HL-60 (cell line): ENCODE measurements at regions not wholly inside any gene's neighbourhood (a gene's known extent, or its start where the extent isn't known, plus 50 kb on each side); places are given as distances from the start of the nearest gene placed in this dataset.

ENCODE experiments used
- DNase-seq, 2 experiments: peaks; one replicate each; pipeline ENCODE4 v3.0.0-alpha.2; 2010 to 2020; ENCODE audit warnings: low read depth in 1 of 2, low spot score in 1 of 2
- H3K27ac ChIP-seq: fragments of 250-450 bp; sonication (Bioruptor Pico); replicated peaks from 2 replicates; pipeline ENCODE4 v1.5.1; 2020; ENCODE audit warnings: mild to moderate bottlenecking, moderate library complexity
- H3K27me3 ChIP-seq: fragments of 250-450 bp; sonication (Bioruptor Pico); 2 replicates; pipeline ENCODE4 v1.5.1; 2021; ENCODE audit warnings: mild to moderate bottlenecking, moderate library complexity; ENCODE audit not compliant: insufficient read depth, poor library complexity, severe bottlenecking
- H3K4me3 ChIP-seq: replicated peaks from 2 replicates; pipeline ENCODE4 v1.5.1; 2011; ENCODE audit warnings: mild to moderate bottlenecking, control low read depth, low read length; ENCODE audit not compliant: insufficient read depth
- GABPA ChIP-seq: IDR thresholded peaks from 2 replicates; pipeline ENCODE4 v1.6.1; 2012; ENCODE audit warnings: low read depth
- POLR2AphosphoS5 ChIP-seq: IDR thresholded peaks from 2 replicates; pipeline ENCODE4 v1.6.1; 2012; ENCODE audit warnings: low read depth
- SPI1 ChIP-seq: IDR thresholded peaks from 2 replicates; pipeline ENCODE4 v1.6.1; 2012; ENCODE audit warnings: low read depth, mild to moderate bottlenecking, borderline replicate concordance
- TF ChIP-seq, protein P1 (sequence below): IDR thresholded peaks from 2 replicates; pipeline ENCODE4 v1.6.1; 2012; ENCODE audit warnings: low read depth; ENCODE audit not compliant: insufficient replicate concordance
- TF ChIP-seq, protein P2 (sequence below): IDR thresholded peaks from one replicate; pipeline ENCODE4 v1.5.1; 2011; ENCODE audit warnings: low read length, control low read depth, inconsistent platforms; ENCODE audit not compliant: insufficient read depth

DNA sequence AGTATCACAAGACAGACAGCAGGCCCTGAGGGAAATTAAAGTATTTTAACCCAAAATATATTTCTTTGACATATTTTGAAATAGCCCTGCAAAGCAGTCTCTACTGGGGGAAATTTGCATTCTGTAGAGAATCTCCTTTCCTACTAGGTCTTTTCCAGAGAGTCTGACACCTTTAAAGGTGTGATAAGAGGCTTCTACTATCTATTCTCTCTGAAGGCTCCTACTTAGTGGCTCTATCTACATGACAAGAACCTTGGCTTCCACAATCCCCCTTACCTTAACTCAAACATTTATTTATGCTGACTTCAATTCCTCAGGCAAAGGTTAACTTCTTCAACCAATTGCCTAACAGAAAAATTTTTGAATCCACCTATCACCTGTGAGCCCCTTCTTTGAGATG, 174.6 kb upstream of the GALNT5 start:
- H3K27me3 ChIP-seq = no peaks in the 10 kb centered on the region
- no peak overlapping the region for H3K4me3 ChIP-seq
- TF ChIP-seq, protein P1, sequence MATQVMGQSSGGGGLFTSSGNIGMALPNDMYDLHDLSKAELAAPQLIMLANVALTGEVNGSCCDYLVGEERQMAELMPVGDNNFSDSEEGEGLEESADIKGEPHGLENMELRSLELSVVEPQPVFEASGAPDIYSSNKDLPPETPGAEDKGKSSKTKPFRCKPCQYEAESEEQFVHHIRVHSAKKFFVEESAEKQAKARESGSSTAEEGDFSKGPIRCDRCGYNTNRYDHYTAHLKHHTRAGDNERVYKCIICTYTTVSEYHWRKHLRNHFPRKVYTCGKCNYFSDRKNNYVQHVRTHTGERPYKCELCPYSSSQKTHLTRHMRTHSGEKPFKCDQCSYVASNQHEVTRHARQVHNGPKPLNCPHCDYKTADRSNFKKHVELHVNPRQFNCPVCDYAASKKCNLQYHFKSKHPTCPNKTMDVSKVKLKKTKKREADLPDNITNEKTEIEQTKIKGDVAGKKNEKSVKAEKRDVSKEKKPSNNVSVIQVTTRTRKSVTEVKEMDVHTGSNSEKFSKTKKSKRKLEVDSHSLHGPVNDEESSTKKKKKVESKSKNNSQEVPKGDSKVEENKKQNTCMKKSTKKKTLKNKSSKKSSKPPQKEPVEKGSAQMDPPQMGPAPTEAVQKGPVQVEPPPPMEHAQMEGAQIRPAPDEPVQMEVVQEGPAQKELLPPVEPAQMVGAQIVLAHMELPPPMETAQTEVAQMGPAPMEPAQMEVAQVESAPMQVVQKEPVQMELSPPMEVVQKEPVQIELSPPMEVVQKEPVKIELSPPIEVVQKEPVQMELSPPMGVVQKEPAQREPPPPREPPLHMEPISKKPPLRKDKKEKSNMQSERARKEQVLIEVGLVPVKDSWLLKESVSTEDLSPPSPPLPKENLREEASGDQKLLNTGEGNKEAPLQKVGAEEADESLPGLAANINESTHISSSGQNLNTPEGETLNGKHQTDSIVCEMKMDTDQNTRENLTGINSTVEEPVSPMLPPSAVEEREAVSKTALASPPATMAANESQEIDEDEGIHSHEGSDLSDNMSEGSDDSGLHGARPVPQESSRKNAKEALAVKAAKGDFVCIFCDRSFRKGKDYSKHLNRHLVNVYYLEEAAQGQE = no peak
- TF ChIP-seq POLR2AphosphoS5 = no peak
- TF ChIP-seq SPI1 = no peak
- DNase-seq = no peak
- H3K27ac ChIP-seq = no peak overlapping the region

DNA sequence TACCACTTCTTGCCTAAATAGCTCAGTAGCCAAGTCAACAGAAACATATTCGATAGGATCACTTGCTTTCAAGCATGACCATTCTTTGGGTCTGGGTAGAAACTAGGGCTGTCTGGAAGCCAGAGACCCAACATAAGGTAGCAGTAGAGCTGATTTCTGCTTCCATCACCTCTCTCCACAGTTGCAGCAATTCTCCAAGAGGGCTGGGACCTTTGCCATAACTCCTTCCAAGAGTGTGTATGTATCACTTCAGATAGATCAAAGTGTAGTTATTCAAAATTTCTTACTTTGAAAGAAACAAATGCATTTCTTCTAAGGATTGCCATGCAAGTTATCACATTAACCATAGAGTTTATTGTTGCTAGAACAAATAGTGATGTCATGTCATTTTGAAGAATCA, 172.0 kb upstream of the GALNT5 start:
- no peaks in the 10 kb centered on the region for H3K27me3 ChIP-seq
- no peak overlapping the region for H3K27ac ChIP-seq
- H3K4me3 ChIP-seq = no peak overlapping the region
- no peak for DNase-seq
- no peak for TF ChIP-seq SPI1
- TF ChIP-seq POLR2AphosphoS5 = no peak
- TF ChIP-seq, protein P1 = no peak
- no peak for TF ChIP-seq GABPA
- TF ChIP-seq, protein P2, sequence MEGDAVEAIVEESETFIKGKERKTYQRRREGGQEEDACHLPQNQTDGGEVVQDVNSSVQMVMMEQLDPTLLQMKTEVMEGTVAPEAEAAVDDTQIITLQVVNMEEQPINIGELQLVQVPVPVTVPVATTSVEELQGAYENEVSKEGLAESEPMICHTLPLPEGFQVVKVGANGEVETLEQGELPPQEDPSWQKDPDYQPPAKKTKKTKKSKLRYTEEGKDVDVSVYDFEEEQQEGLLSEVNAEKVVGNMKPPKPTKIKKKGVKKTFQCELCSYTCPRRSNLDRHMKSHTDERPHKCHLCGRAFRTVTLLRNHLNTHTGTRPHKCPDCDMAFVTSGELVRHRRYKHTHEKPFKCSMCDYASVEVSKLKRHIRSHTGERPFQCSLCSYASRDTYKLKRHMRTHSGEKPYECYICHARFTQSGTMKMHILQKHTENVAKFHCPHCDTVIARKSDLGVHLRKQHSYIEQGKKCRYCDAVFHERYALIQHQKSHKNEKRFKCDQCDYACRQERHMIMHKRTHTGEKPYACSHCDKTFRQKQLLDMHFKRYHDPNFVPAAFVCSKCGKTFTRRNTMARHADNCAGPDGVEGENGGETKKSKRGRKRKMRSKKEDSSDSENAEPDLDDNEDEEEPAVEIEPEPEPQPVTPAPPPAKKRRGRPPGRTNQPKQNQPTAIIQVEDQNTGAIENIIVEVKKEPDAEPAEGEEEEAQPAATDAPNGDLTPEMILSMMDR = no peak

DNA sequence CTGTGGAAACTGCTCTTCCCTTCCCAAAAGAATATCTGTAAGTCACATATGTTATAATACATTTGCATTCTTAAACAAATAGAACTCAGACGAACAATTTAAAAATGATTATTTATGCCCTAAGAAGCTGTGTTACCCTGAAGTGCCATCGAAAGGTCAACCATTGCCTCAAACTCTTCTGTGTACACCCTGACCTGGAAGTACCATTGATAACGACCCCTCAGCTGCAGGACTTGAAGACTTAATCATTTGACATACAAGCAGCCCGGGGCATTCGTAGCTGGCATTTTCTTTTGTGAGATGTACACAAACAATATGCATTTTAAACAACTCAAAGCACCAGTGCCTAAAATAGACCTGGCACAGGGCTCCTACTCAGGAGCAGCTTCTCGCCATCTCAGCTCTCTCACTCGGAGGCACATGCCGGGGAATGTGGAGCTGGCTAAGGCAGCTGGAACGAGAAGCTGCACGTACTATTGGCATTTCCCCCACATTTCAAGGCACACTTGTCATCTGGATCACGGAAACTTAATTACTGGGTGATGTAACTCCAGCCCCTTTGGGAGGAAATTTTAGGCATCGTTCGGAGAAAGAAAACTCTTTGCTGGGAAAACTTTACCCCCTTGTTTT, 170.0 kb upstream of the GALNT5 start:
- DNase-seq = no peak
- TF ChIP-seq SPI1 (no peak), GABPA (no peak), POLR2AphosphoS5 (no peak)
- TF ChIP-seq, protein P1 = no peak
- TF ChIP-seq, protein P2 = no peak
- no peaks in the 10 kb centered on the region for H3K27me3 ChIP-seq
- H3K27ac ChIP-seq = no peak overlapping the region
- H3K4me3 ChIP-seq = no peak overlapping the region
